22Rv1 (cell line): ENCODE measurements at regions not wholly inside any gene's neighbourhood (a gene's known extent, or its start where the extent isn't known, plus 50 kb on each side); places are given as distances from the start of the nearest gene placed in this dataset.

Source experiments
- H3K27ac ChIP-seq: fragments of 450-650 bp; 2 replicates; pipeline ENCODE4 v1.5.1; 2017
- CTCF ChIP-seq: fragments of 450-650 bp; IDR thresholded peaks from 2 replicates; pipeline ENCODE4 v1.5.1; 2017; ENCODE audit warnings: mild to moderate bottlenecking
- ZFX ChIP-seq: fragments of 450-650 bp; IDR thresholded peaks from 2 replicates; pipeline ENCODE4 v1.6.1; 2017; ENCODE audit warnings: antibody characterized with exemption, borderline replicate concordance

GRCh38 chr12:105713606-105714305 is 383.3 kb downstream of the C12orf75 start:
- no peak overlapping the region for H3K27ac ChIP-seq
- no peak for TF ChIP-seq CTCF

GRCh38 chr12:105716621-105717020 is 386.1 kb downstream of the C12orf75 start:
- H3K27ac ChIP-seq, result no peak overlapping the region
- TF ChIP-seq ZFX, result no peak
- no peak for TF ChIP-seq CTCF

GRCh38 chr12:105721051-105721825 is 390.7 kb downstream of the C12orf75 start:
- no peak overlapping the region for H3K27ac ChIP-seq
- TF ChIP-seq ZFX, result no peak
- TF ChIP-seq CTCF, result no peak

- TF ChIP-seq CTCF, result no peak
- TF ChIP-seq ZFX, result no peak
- no peak overlapping the region for H3K27ac ChIP-seq
Measured at GRCh38 chr12:105721891-105722290, 391.4 kb downstream of the C12orf75 start.

- no peak for TF ChIP-seq CTCF
- no peak for TF ChIP-seq ZFX
Measured at GRCh38 chr12:105723066-105723465, 392.6 kb downstream of the C12orf75 start.

GRCh38 chr12:105723494-105723893 is 393.0 kb downstream of the C12orf75 start:
- no peak overlapping the region for H3K27ac ChIP-seq
- TF ChIP-seq CTCF (no peak), ZFX (no peak)

More at GRCh38 chr12:105723066-105723465, 392.6 kb downstream of the C12orf75 start:
- no peak overlapping the region for H3K27ac ChIP-seq

GRCh38 chr12:105724641-105725040 is 394.1 kb downstream of the C12orf75 start:
- TF ChIP-seq ZFX (no peak), CTCF (no peak)
- no peak overlapping the region for H3K27ac ChIP-seq
